GM13977 (cell line): ENCODE measurements at regions not wholly inside any gene's neighbourhood (a gene's known extent, or its start where the extent isn't known, plus 50 kb on each side); places are given as distances from the start of the nearest gene placed in this dataset.

Experiments
- DNase-seq: peaks from one replicate; pipeline ENCODE4 v3.0.0; 2012; ENCODE audit warnings: low spot score
- in situ Hi-C: fragments of 300-500 bp; cut with MboI; formaldehyde crosslinking; loops from one replicate; pipeline ENCODE4 v1.12.0; 2022; ENCODE audit warnings: low sequenced_read_pairs, low pct_unique_long_range_greater_than_20kb, mixed read lengths, inconsistent platforms; ENCODE audit not compliant: unreplicated experiment
- TF ChIP-seq, protein P1 (sequence below): IDR thresholded peaks from 2 replicates; pipeline ENCODE4 v1.5.1; 2012; ENCODE audit warnings: mild to moderate bottlenecking, control low read depth; ENCODE audit not compliant: insufficient read depth; ENCODE audit errors: extremely low read depth, missing control alignments

DNA sequence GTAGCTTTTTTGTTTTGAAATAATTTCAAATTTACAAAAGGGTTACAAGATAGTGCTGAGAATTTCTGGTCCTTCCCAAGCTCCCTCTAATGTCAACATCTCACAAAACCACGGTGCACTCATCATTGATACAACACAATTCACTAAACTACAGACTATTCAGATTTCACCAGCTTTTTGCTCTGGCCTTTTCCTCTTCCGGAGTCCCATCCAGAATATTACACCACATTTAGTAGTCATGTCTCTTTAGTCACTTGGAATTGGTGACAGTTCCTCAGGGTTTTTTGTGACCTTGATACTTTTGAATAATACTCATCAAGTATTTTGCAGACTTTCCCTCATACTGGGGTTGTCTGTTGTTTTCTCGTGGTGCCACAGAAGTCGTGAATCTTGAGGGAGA lies 484.0 kb downstream of the GADD45G start:
- TF ChIP-seq, protein P1, sequence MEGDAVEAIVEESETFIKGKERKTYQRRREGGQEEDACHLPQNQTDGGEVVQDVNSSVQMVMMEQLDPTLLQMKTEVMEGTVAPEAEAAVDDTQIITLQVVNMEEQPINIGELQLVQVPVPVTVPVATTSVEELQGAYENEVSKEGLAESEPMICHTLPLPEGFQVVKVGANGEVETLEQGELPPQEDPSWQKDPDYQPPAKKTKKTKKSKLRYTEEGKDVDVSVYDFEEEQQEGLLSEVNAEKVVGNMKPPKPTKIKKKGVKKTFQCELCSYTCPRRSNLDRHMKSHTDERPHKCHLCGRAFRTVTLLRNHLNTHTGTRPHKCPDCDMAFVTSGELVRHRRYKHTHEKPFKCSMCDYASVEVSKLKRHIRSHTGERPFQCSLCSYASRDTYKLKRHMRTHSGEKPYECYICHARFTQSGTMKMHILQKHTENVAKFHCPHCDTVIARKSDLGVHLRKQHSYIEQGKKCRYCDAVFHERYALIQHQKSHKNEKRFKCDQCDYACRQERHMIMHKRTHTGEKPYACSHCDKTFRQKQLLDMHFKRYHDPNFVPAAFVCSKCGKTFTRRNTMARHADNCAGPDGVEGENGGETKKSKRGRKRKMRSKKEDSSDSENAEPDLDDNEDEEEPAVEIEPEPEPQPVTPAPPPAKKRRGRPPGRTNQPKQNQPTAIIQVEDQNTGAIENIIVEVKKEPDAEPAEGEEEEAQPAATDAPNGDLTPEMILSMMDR = no peak
- in situ Hi-C loops = no loop called here
- DNase-seq = peak; percentile 2

- in situ Hi-C loops = no loop called here
- peak; percentile 2 for DNase-seq
- TF ChIP-seq, protein P1 = no peak
Measured at GRCh38 chr9:90090997-90091396, 486.2 kb downstream of the GADD45G start.

DNA sequence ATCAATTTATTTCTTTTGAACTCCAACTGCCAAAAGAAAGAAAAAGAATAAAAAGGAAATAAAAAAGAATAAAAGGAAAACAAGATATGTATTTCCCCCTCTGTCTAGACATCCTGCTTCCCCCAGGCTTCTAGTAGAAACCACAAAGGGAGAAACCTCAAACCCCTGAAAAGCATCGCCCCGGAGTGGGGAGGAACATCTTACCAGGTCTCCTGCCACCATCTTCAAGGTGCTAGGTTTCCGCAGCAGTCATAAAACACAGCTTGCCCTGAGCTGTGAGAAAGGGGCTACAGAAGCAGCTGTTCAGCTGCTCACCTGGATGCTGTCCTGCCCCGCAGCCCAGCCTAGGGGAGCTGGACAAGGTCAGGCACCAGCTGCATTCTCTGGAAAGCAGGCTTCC lies 487.7 kb downstream of the GADD45G start:
- in situ Hi-C loops = no loop called here
- DNase-seq = peak; percentile 6
- TF ChIP-seq, protein P1 = no peak

DNA sequence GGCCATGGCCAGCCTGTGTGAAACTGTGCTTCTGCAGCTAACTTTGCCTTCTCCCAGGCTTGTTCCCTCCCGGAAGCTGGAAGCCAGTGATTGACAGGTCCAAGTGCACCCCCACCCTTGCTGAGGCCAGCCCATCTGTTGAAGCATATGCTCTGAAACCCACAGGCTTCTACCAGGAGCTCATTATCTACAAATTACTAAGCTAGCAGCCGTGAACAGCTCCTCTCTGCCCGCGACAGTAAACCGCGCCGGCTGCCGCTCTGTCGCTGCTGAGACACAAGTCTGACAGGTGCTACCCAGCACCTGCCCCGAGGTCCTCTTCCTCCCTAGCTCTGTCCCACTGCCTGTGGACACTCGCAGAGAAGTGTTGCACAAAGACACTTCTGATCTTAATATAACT lies 490.9 kb downstream of the GADD45G start:
- TF ChIP-seq, protein P1 = no peak
- in situ Hi-C loops = no loop called here
- no peak for DNase-seq

DNA sequence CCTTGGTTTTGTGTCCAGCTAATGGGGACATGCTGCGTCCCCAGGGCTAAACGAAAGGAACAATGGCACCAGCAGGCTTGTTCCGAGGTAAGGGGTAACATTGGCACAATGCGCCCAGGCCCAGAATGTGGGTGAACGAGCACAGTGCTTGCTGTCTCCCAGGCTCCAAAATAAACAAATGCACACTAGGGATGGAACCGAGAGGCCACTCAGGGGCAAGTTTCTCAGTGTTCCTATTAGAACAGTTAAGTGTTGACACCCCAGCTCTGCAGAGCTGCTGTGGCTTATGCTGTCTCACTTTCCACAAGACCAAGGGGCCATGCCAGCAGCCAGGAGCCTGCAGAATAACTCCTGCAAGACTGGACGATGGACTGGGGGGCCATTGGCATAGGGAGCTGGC lies 492.4 kb downstream of the GADD45G start:
- TF ChIP-seq, protein P1 = no peak
- in situ Hi-C loops = no loop called here
- no peak for DNase-seq

- DNase-seq = no peak
- TF ChIP-seq, protein P1 = no peak
- in situ Hi-C loops = no loop called here
Measured at GRCh38 chr9:90098408-90098807, 493.6 kb downstream of the GADD45G start.
